ENCODE measurements at regions not wholly inside any gene's neighbourhood (a gene's known extent, or its start where the extent isn't known, plus 50 kb on each side); places are given as distances from the start of the nearest gene placed in this dataset.

DNA sequence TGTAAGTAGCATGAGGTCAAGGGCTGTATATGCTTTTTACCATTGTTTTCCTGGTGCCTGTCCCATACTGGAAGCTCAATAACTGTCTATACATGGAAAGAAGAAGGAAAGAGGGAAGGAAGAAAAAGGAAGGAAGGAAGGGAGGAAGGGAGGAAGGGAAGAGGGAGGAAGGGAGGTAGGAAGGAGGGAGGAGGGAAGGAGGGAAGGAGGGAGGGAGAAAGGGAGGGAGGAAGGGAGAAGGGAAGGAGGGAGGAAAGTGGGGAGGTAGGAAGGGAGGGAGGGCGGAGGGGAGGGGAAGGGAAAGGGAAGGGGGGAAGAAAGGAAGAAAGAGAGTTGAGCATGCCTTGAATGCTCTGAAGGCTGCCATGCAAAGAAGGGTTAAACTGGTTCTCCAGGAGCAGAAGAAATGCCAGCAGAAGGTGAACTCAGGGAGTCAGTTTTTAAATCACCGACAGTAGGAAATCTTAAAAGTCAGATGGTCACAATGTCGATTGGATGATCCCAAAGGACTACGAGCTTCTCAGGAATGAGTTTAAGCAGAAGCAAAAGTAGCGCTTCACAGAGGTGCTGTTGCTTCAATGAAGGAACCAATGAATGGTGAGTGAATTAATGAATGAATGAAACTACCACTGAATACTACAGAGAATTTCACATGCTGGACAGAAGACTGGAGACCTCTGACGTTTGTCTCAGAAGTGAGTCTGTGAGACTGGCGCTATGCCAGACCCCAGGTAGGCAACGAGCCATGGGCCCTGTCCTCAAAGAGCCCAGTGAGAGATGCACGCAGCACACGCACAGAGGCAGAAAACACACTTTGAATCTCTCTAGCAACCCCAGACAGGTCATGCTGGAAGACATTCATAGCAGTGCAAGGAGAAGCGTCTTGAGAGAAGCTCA lies 117.6 kb downstream of the MRPL14 start:
- no peak for TF ChIP-seq CTCF (IDR thresholded peaks at IDR 0.05)
- TF ChIP-seq SIN3A (IDR thresholded peaks at IDR 0.05; ENCODE audit: borderline replicate concordance, insufficient read depth, low read depth, low read length): no peak
- TF ChIP-seq REST (IDR thresholded peaks at IDR 0.05; ENCODE audit: insufficient read depth in 1 of 2, low read depth in 2 of 2, low read length in 1 of 2): no peak

All from Panc1 (cell line).